ENCODE measurements at regions not wholly inside any gene's neighbourhood (a gene's known extent, or its start where the extent isn't known, plus 50 kb on each side); places are given as distances from the start of the nearest gene placed in this dataset.

GRCh38 chr6:87884203-87884602, 163.4 kb upstream of the SPACA1 start:
- H2AFZ ChIP-seq: no peak overlapping the region
- H3K9ac ChIP-seq: no peak overlapping the region
- H3K36me3 ChIP-seq (ENCODE audit: control insufficient read depth, insufficient read depth, low read length): no peaks in the 10 kb centered on the region
- H3K79me2 ChIP-seq: no peaks in the 10 kb centered on the region
- TF ChIP-seq, protein P1, sequence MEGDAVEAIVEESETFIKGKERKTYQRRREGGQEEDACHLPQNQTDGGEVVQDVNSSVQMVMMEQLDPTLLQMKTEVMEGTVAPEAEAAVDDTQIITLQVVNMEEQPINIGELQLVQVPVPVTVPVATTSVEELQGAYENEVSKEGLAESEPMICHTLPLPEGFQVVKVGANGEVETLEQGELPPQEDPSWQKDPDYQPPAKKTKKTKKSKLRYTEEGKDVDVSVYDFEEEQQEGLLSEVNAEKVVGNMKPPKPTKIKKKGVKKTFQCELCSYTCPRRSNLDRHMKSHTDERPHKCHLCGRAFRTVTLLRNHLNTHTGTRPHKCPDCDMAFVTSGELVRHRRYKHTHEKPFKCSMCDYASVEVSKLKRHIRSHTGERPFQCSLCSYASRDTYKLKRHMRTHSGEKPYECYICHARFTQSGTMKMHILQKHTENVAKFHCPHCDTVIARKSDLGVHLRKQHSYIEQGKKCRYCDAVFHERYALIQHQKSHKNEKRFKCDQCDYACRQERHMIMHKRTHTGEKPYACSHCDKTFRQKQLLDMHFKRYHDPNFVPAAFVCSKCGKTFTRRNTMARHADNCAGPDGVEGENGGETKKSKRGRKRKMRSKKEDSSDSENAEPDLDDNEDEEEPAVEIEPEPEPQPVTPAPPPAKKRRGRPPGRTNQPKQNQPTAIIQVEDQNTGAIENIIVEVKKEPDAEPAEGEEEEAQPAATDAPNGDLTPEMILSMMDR (IDR thresholded peaks at IDR 0.05): no peak
- no peak overlapping the region for H3K4me2 ChIP-seq (ENCODE audit: low read length)
- H3K4me3 ChIP-seq (ENCODE audit: low read depth, low read length): no peak overlapping the region
- H3K4me1 ChIP-seq: no peaks in the 10 kb centered on the region
- H3K27ac ChIP-seq: no peak overlapping the region
- H3K27me3 ChIP-seq (ENCODE audit: control insufficient read depth, insufficient read depth, low read length): no peaks in the 10 kb centered on the region
- no peaks in the 10 kb centered on the region for H3K9me3 ChIP-seq (ENCODE audit: control insufficient read depth, low read length)

- TF ChIP-seq, protein P1 (IDR thresholded peaks at IDR 0.05): no peak
Measured at GRCh38 chr6:87881342-87881895, 166.2 kb upstream of the SPACA1 start.

GRCh38 chr6:87879132-87879861, 168.3 kb upstream of the SPACA1 start:
- no peak overlapping the region for H3K9ac ChIP-seq
- H3K9me3 ChIP-seq (ENCODE audit: control insufficient read depth, low read length): no peaks in the 10 kb centered on the region
- no peaks in the 10 kb centered on the region for H3K36me3 ChIP-seq (ENCODE audit: control insufficient read depth, insufficient read depth, low read length)

More at GRCh38 chr6:87881342-87881895, 166.2 kb upstream of the SPACA1 start:
- Histone ChIP-seq H3K27ac (no peak overlapping the region), H2AFZ (no peak overlapping the region), H3K27me3 (ENCODE audit: control insufficient read depth, insufficient read depth, low read length) (no peaks in the 10 kb centered on the region), H3K79me2 (no peaks in the 10 kb centered on the region), H3K36me3 (ENCODE audit: control insufficient read depth, insufficient read depth, low read length) (no peaks in the 10 kb centered on the region), H3K9me3 (ENCODE audit: control insufficient read depth, low read length) (no peaks in the 10 kb centered on the region), H3K4me2 (ENCODE audit: low read length) (no peak overlapping the region), H3K4me3 (ENCODE audit: low read depth, low read length) (no peak overlapping the region), H3K9ac (no peak overlapping the region), H3K4me1 (no peaks in the 10 kb centered on the region)

DNA sequence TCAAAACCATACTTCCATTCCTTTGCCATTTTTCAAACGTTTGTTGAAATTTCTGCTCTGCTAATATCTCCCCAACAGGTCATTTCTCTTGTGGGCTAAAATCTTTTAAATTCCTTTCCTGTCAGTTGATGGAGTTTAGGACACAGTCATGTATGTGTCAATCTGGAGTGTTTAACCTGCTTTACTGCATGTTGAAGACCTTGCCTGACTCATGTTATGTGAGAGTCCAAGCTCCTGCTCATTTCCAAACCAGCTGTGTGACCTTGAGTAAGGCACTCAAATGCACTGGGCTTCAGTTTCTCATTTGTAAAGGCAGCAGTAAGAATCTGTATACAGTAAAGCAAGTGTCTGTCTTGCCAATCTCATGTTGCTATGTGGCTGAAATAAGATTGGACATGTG, 171.9 kb upstream of the SPACA1 start:
- no peaks in the 10 kb centered on the region for H3K4me1 ChIP-seq
- H3K27me3 ChIP-seq (ENCODE audit: control insufficient read depth, insufficient read depth, low read length): no peaks in the 10 kb centered on the region
- no peak overlapping the region for H3K9ac ChIP-seq
- no peak overlapping the region for H3K4me3 ChIP-seq (ENCODE audit: low read depth, low read length)
- no peak overlapping the region for H3K4me2 ChIP-seq (ENCODE audit: low read length)
- H3K27ac ChIP-seq: no peak overlapping the region
- TF ChIP-seq, protein P1 (IDR thresholded peaks at IDR 0.05): no peak
- H3K9me3 ChIP-seq (ENCODE audit: control insufficient read depth, low read length): no peaks in the 10 kb centered on the region
- H2AFZ ChIP-seq: no peak overlapping the region
- H3K79me2 ChIP-seq: no peaks in the 10 kb centered on the region
- no peaks in the 10 kb centered on the region for H3K36me3 ChIP-seq (ENCODE audit: control insufficient read depth, insufficient read depth, low read length)

More at GRCh38 chr6:87879132-87879861, 168.3 kb upstream of the SPACA1 start:
- H3K4me3 ChIP-seq (ENCODE audit: low read depth, low read length): no peak overlapping the region
- no peak overlapping the region for H3K4me2 ChIP-seq (ENCODE audit: low read length)
- H2AFZ ChIP-seq: no peak overlapping the region
- no peaks in the 10 kb centered on the region for H3K27me3 ChIP-seq (ENCODE audit: control insufficient read depth, insufficient read depth, low read length)
- H3K4me1 ChIP-seq: no peaks in the 10 kb centered on the region
- TF ChIP-seq, protein P1 (IDR thresholded peaks at IDR 0.05): no peak
- no peaks in the 10 kb centered on the region for H3K79me2 ChIP-seq
- H3K27ac ChIP-seq: no peak overlapping the region

- TF ChIP-seq, protein P1 (IDR thresholded peaks at IDR 0.05): no peak
- no peak overlapping the region for H3K9ac ChIP-seq
- H3K27ac ChIP-seq: no peak overlapping the region
- H3K4me1 ChIP-seq: no peaks in the 10 kb centered on the region
- H3K4me2 ChIP-seq (ENCODE audit: low read length): no peak overlapping the region
- H3K27me3 ChIP-seq (ENCODE audit: control insufficient read depth, insufficient read depth, low read length): no peaks in the 10 kb centered on the region
- H3K4me3 ChIP-seq (ENCODE audit: low read depth, low read length): no peak overlapping the region
- H3K79me2 ChIP-seq: no peaks in the 10 kb centered on the region
- H2AFZ ChIP-seq: no peak overlapping the region
- no peaks in the 10 kb centered on the region for H3K9me3 ChIP-seq (ENCODE audit: control insufficient read depth, low read length)
- H3K36me3 ChIP-seq (ENCODE audit: control insufficient read depth, insufficient read depth, low read length): no peaks in the 10 kb centered on the region
Measured at GRCh38 chr6:87873556-87873955, 171.5 kb upstream of the AKIRIN2 start.
